ENCODE measurements at regions not wholly inside any gene's neighbourhood (a gene's known extent, or its start where the extent isn't known, plus 50 kb on each side); places are given as distances from the start of the nearest gene placed in this dataset.
"Not testable (repeated sequence)": the region's sequence is repeated elsewhere in the genome, so short reads cannot be mapped to it uniquely, and the experiment has no call there.

DNA sequence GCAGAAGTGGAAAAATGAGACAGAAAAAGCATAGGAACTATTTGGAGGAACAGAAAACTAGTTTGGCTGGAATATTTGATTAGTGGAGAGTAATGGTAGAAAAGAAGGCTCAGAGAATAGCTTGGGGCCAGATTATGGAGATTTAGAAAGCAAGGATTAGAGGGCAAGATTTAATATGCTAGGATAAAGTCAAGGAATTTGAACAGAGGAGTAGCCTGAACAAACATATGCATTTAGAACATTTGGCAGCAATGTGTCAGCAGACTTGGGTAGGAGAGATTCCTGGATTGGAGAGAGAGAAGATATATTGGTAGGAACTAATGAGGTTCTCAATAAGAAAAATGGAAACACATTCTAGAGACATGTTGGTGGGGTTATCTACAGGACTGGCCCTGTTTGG, 229.2 kb upstream of the PKP2 start:
- DNase-seq (ENCODE audit: extremely low spot score), result no peak
- ChIA-PET POLR2A (no interaction called here), CTCF (no interaction called here)
- TF ChIP-seq ZNF384 (IDR thresholded peaks at IDR 0.05), result no peak
- TF ChIP-seq FOXA1 (IDR thresholded peaks at IDR 0.05), result no peak
- TF ChIP-seq HDGF (IDR thresholded peaks at IDR 0.05; ENCODE audit: borderline replicate concordance), result no peak
- TF ChIP-seq BHLHE40 (IDR thresholded peaks at IDR 0.05; ENCODE audit: borderline replicate concordance), result no peak
- TF ChIP-seq FOXK2 (IDR thresholded peaks at IDR 0.05), result no peak
- TF ChIP-seq TARDBP (IDR thresholded peaks at IDR 0.05), result no peak
- no peak for TF ChIP-seq FOXM1 (IDR thresholded peaks at IDR 0.05; ENCODE audit: borderline replicate concordance)
- no peak for TF ChIP-seq SUZ12 (IDR thresholded peaks at IDR 0.05)
- TF ChIP-seq SP1 (IDR thresholded peaks at IDR 0.05), result no peak
- TF ChIP-seq ARNT (IDR thresholded peaks at IDR 0.05), result no peak
- TF ChIP-seq NFRKB (IDR thresholded peaks at IDR 0.05), result no peak
- TF ChIP-seq, protein P1, sequence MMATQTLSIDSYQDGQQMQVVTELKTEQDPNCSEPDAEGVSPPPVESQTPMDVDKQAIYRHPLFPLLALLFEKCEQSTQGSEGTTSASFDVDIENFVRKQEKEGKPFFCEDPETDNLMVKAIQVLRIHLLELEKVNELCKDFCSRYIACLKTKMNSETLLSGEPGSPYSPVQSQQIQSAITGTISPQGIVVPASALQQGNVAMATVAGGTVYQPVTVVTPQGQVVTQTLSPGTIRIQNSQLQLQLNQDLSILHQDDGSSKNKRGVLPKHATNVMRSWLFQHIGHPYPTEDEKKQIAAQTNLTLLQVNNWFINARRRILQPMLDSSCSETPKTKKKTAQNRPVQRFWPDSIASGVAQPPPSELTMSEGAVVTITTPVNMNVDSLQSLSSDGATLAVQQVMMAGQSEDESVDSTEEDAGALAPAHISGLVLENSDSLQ (IDR thresholded peaks at IDR 0.05), result no peak
- no peak for TF ChIP-seq ELF4 (IDR thresholded peaks at IDR 0.05)
- TF ChIP-seq L3MBTL2 (conservative IDR thresholded peaks at IDR 0.05), result no peak
- TF ChIP-seq CTBP1 (IDR thresholded peaks at IDR 0.05; ENCODE audit: borderline replicate concordance), result no peak
- no peak for TF ChIP-seq LEF1 (IDR thresholded peaks at IDR 0.05; ENCODE audit: borderline replicate concordance)

DNA sequence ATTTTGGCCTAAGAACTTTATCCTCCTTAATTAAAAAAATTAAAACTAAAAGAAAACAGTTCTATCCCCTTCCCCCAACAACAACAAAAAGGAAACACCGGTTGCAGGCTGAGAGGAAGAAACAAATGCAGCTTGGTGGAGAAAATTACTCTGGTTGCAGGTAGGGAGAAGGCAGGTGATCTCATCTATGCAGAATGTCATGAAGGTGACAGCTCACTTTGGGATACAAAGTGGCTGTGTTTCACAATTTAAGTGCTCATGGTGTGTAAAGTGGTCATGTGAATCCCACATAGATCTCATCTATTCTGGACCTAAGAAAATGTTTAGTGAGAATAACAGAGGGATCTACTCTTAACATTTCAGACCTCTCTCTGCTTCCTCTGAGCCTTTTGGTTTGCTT, 219.7 kb upstream of the PKP2 start:
- no peak for TF ChIP-seq CTBP1 (IDR thresholded peaks at IDR 0.05; ENCODE audit: borderline replicate concordance)
- no peak for TF ChIP-seq L3MBTL2 (conservative IDR thresholded peaks at IDR 0.05)
- no peak for TF ChIP-seq NFRKB (IDR thresholded peaks at IDR 0.05)
- TF ChIP-seq FOXK2 (IDR thresholded peaks at IDR 0.05), result no peak
- no peak for TF ChIP-seq FOXM1 (IDR thresholded peaks at IDR 0.05; ENCODE audit: borderline replicate concordance)
- no peak for TF ChIP-seq LEF1 (IDR thresholded peaks at IDR 0.05; ENCODE audit: borderline replicate concordance)
- ChIA-PET POLR2A (no interaction called here), CTCF (no interaction called here)
- DNase-seq (ENCODE audit: extremely low spot score), result no peak

DNA sequence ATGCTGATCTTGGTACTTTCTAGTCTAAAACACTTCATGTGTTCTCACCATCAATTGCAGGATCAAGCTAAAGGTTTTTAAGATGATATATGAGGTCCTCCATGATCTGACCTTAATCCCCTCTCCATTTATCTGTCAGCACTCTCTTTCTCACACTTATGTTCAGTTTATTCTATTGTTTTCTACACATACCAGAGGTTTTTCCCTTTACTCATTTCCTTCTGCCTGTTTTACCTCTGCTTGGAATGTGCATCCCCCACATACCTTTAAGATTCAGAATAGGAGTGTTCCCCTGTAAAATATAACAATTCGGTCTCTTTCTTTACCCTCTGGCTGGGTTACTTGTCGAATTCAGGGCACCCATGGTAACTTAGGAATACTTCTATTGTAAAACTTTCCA, 219.1 kb upstream of the PKP2 start:
- no peak for DNase-seq (ENCODE audit: extremely low spot score)
- ChIA-PET CTCF (no interaction called here), POLR2A (no interaction called here)
- TF ChIP-seq TARDBP (IDR thresholded peaks at IDR 0.05) (no peak), ARNT (IDR thresholded peaks at IDR 0.05) (no peak), NFRKB (IDR thresholded peaks at IDR 0.05) (no peak), ELF4 (IDR thresholded peaks at IDR 0.05) (no peak), L3MBTL2 (conservative IDR thresholded peaks at IDR 0.05) (no peak), HDGF (IDR thresholded peaks at IDR 0.05; ENCODE audit: borderline replicate concordance) (no peak), CTBP1 (IDR thresholded peaks at IDR 0.05; ENCODE audit: borderline replicate concordance) (no peak), FOXM1 (IDR thresholded peaks at IDR 0.05; ENCODE audit: borderline replicate concordance) (no peak)

DNA sequence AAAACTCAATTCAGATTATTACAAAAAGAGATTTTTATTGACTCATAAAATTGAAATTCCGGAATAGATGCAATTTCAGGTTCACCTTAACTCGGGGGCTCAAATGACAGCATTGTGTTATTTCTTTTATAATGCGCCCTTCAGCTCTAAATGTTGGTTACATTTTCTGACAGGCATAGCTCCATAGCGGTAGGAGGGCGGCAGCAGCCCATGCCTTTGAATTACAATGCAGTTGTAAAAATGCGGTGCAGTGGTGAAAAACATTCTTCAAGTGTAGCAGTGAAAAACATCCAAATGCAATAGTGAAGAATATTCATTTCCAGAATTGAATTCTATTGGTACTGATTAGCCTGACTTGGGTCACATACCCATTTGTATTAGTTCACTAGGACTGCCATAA, 215.3 kb upstream of the PKP2 start:
- DNase-seq (ENCODE audit: extremely low spot score), result no peak
- TF ChIP-seq FOXK2 (IDR thresholded peaks at IDR 0.05) (no peak), TARDBP (IDR thresholded peaks at IDR 0.05) (no peak), FOXM1 (IDR thresholded peaks at IDR 0.05; ENCODE audit: borderline replicate concordance) (no peak), ELF4 (IDR thresholded peaks at IDR 0.05) (no peak)
- POLR2A ChIA-PET, result no interaction called here
- CTCF ChIA-PET, result no interaction called here

DNA sequence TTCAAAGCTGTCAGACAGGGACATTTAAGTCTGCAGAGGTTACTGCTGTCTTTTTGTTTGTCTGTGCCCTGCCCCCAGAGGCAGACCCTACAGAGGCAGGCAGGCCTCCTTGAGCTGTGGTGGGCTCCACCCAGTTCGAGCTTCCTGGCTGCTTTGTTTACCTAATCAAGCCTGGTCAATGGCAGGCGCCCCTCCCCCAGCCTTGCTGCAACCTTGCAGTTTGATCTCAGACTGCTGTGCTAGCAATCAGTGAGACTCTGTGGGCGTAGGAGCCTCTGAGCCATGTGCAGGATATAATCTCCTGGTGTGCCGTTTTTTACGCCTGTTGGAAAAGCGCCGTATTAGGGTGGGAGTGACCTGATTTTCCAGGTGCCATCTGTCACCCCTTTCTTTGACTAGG, 211.2 kb upstream of the PKP2 start:
- POLR2A ChIA-PET; DNase-seq (ENCODE audit: extremely low spot score): not testable (repeated sequence)
- CTCF ChIA-PET, result interaction anchor here (0.5 kb wide), 1 partner anchor 1542 kb away, joined by 4 read pairs; no protein-coding TSS in a partner anchor

DNA sequence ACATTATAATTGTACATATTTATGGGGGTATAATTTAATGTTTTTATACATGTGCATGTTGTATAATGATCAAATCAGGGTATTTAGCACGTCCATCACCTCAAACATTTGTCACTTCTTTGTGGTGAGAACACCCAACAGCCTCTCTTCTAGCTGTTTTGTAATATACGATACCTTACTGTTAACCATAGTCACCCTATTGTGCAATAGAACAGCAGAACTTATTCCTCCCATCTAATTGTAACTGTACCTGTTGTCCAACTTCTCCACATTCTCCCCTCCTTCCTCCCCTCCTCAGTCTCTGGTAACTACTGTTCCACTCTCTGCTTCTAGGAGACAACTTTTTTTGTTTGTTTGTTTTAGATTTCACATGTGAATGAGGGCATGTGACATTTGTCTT, 197.0 kb upstream of the PKP2 start:
- ChIA-PET POLR2A (no interaction called here), CTCF (no interaction called here)
- no peak for TF ChIP-seq SUZ12 (IDR thresholded peaks at IDR 0.05)
- no peak for TF ChIP-seq HDGF (IDR thresholded peaks at IDR 0.05; ENCODE audit: borderline replicate concordance)
- TF ChIP-seq CTBP1 (IDR thresholded peaks at IDR 0.05; ENCODE audit: borderline replicate concordance), result no peak
- TF ChIP-seq SP1 (IDR thresholded peaks at IDR 0.05), result no peak
- no peak for TF ChIP-seq FOXA1 (IDR thresholded peaks at IDR 0.05)
- no peak for TF ChIP-seq NFRKB (IDR thresholded peaks at IDR 0.05)
- TF ChIP-seq ELF4 (IDR thresholded peaks at IDR 0.05), result no peak
- no peak for TF ChIP-seq ARNT (IDR thresholded peaks at IDR 0.05)
- TF ChIP-seq, protein P1 (IDR thresholded peaks at IDR 0.05), result no peak
- TF ChIP-seq TARDBP (IDR thresholded peaks at IDR 0.05), result no peak
- no peak for DNase-seq (ENCODE audit: extremely low spot score)

DNA sequence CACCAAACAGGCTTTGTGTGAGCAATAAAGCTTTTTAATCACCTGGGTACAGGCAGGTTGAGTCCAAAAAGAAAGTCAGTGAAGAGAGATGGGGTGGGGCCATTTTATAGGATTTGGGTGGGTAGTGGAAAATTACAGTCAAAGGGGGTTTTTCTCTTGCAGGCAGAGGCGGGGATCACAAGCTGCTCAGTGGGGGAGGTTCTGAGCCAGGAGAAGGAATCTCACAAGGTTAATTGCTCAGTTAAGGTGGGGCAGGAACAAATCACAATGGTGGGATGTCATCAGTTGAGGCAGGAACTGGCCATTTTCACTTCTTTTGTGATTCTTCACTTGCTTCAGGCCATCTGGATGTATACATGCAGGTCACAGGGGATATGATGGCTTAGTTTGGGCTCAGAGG, 191.3 kb upstream of the PKP2 start:
- POLR2A ChIA-PET; DNase-seq (ENCODE audit: extremely low spot score); CTCF ChIA-PET: not testable (repeated sequence)

DNA sequence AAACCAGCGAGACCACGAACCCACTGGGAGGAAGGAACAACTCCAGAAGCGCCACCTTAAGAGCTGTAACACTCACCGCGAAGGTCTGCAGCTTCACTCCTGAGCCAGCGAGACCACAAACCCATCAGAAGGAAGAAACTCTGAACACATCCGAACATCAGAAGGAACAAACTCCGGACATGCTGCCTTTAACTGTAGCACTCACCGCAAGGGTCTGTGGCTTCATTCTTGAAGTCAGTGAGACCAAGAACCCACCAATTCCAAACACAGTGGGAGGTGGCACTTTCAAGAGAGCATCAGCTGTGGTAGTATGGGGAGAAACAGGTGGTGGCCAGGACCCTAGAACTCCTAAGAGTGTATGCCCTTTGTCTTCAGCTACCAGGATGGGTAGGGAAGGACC, 179.8 kb upstream of the PKP2 start:
- CTCF ChIA-PET; POLR2A ChIA-PET; DNase-seq (ENCODE audit: extremely low spot score): not testable (repeated sequence)

DNA sequence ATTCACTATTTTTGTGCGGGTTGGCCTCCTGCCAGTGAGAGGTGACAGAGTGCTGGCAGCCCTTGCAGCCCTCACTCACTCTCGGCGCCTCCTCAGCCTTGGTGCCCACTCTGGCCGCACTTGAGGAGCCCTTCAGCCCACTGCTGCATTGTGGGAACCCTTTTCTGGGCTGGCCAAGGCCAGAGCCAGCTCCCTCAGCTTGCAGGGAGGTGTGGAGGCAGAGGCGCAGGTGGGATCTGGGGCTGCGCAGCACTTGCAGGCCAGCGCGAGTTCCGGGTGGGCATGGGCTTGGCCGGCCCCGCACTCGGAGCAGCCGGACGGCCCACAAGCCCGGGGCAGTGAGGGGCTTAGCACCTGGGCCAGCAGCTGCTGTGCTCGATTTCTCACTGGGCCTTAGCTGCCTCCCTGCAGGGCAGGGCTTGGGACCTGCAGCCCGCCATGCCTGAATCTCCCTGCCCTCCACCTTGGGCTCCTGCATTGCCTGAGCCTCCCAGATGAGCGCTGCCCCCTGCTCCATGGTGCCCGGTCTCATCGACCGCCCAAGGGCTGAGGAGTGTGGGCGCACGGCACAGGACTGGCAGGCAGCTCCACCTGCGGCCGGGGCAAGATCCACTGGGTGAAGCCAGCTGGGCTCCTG, 178.7 kb upstream of the PKP2 start:
- DNase-seq (ENCODE audit: extremely low spot score); POLR2A ChIA-PET; CTCF ChIA-PET: not testable (repeated sequence)
